B cell (primary cell): ENCODE measurements at regions not wholly inside any gene's neighbourhood (a gene's known extent, or its start where the extent isn't known, plus 50 kb on each side); places are given as distances from the start of the nearest gene placed in this dataset.

ENCODE experiments used
- ATAC-seq: fragments of 200-7000 bp; cut with Tn5 transposase; one replicate; pipeline ENCODE4 v1.10.0; 2021; ENCODE audit warnings: low read depth, mild to moderate bottlenecking, moderate number of reproducible peaks, moderate library complexity
- CTCF ChIA-PET: fragments of 350-600 bp; sonication (Branson Sonifier 250); formaldehyde crosslinking; loops from one replicate; lab custom pipeline; 2021; ENCODE audit warnings: antibody characterized with exemption, inconsistent platforms; lab: Charles Lee
- POLR2A ChIA-PET: fragments of 350-600 bp; sonication (Branson Sonifier 250); formaldehyde crosslinking; loops from one replicate; lab custom pipeline; 2021; ENCODE audit warnings: antibody characterized with exemption; lab: Charles Lee
- DNase-seq: peaks from one replicate; pipeline ENCODE4 v3.0.0; 2013
- H2AFZ ChIP-seq: 2 replicates; pipeline ENCODE4 v1.6.1; 2012; ENCODE audit warnings: mild to moderate bottlenecking, low read depth, low read length; ENCODE audit not compliant: insufficient read depth, poor library complexity, severe bottlenecking
- H3K27ac ChIP-seq, 2 donors: 1 replicate in 1 of 2; 2 replicates in 1 of 2; pipeline ENCODE4 v1.5.1; 2012 to 2013; ENCODE audit warnings: low read length in 2 of 2, mild to moderate bottlenecking in 2 of 2, moderate library complexity in 1 of 2
- H3K27me3 ChIP-seq, 4 experiments: fragments of 200-600 bp in 1 of 4; sonication (generic) in 1 of 4; replicated peaks in 1 of 4; 1 replicate in 2 of 4; 2 replicates in 2 of 4; pipeline versions ENCODE4 v1.6.1 to v1.7.0; 2013 to 2016; ENCODE audit warnings: low read length in 3 of 4, mild to moderate bottlenecking in 2 of 4, mixed read lengths in 1 of 4, moderate library complexity in 1 of 4; ENCODE audit not compliant: insufficient read depth in 4 of 4, control insufficient read depth in 3 of 4; ENCODE audit errors: control extremely low read depth in 1 of 4
- H3K36me3 ChIP-seq, 2 experiments: replicated peaks in 1 of 2; 1 replicate in 1 of 2; 2 replicates in 1 of 2; pipeline versions ENCODE4 v1.6.1 to v1.7.1; 2013; ENCODE audit warnings: low read length in 1 of 2; ENCODE audit not compliant: insufficient read depth in 2 of 2, control insufficient read depth in 1 of 2; ENCODE audit errors: control extremely low read depth in 1 of 2, extremely low read depth in 1 of 2
- H3K4me1 ChIP-seq, 2 donors: fragments of 200-600 bp in 1 of 2; sonication (generic) in 1 of 2; 1 replicate in 1 of 2; 2 replicates in 1 of 2; pipeline versions ENCODE4 v1.5.1 to v1.6.1; 2013 to 2017; ENCODE audit warnings: low read length in 2 of 2; ENCODE audit not compliant: control insufficient read depth in 2 of 2, insufficient read depth in 2 of 2
- H3K4me2 ChIP-seq: replicated peaks from 2 replicates; pipeline ENCODE3; 2012; ENCODE audit warnings: mild to moderate bottlenecking, low read depth, low read length; ENCODE audit not compliant: poor library complexity, severe bottlenecking
- H3K4me3 ChIP-seq, 5 experiments: fragments of 200-600 bp in 1 of 5; sonication (generic) in 1 of 5; 1 replicate in 3 of 5; 2 replicates in 2 of 5; pipeline versions ENCODE4 v1.5.1 to v1.7.0; 2011 to 2016; ENCODE audit warnings: low read length in 4 of 5, mild to moderate bottlenecking in 4 of 5, low read depth in 2 of 5, control low read depth in 1 of 5, moderate library complexity in 1 of 5; ENCODE audit not compliant: insufficient read depth in 1 of 5; ENCODE audit errors: control extremely low read depth in 1 of 5, extremely low read depth in 1 of 5
- H3K79me2 ChIP-seq: fragments of 200-600 bp; sonication (generic); one replicate; pipeline ENCODE4 v1.6.0; 2016; ENCODE audit warnings: low read length; ENCODE audit not compliant: control insufficient read depth, insufficient read depth
- H3K9ac ChIP-seq: fragments of 200-600 bp; sonication (generic); 2 replicates; pipeline ENCODE4 v1.6.1; 2017; ENCODE audit warnings: mild to moderate bottlenecking, low read length, moderate library complexity
- H3K9me3 ChIP-seq, 3 donors: one replicate each; pipeline versions ENCODE4 v1.6.1 to v1.7.1; 2013; ENCODE audit warnings: low read length in 2 of 3; ENCODE audit not compliant: control insufficient read depth in 2 of 3, insufficient read depth in 1 of 3; ENCODE audit errors: control extremely low read depth in 1 of 3
- H4K20me1 ChIP-seq: 2 replicates; pipeline ENCODE4 v1.6.0; 2012; ENCODE audit warnings: mild to moderate bottlenecking, low read length; ENCODE audit not compliant: insufficient read depth, control insufficient read depth, poor library complexity, severe bottlenecking
- H3K27ac Mint-ChIP-seq: one replicate; pipeline ENCODE4 v1.8.0; 2021; ENCODE audit warnings: mixed read lengths
- H3K27me3 Mint-ChIP-seq: one replicate; pipeline ENCODE4 v1.8.0; 2021; ENCODE audit warnings: mixed read lengths
- H3K4me1 Mint-ChIP-seq: one replicate; pipeline ENCODE4 v1.8.0; 2021; ENCODE audit warnings: mixed read lengths
- H3K4me3 Mint-ChIP-seq: one replicate; pipeline ENCODE4 v1.8.0; 2021; ENCODE audit warnings: mixed read lengths
- H3K9me3 Mint-ChIP-seq: one replicate; pipeline ENCODE4 v1.8.0; 2022; ENCODE audit warnings: mixed read lengths; ENCODE audit not compliant: insufficient read depth
- CTCF ChIP-seq: fragments of 200-600 bp; IDR thresholded peaks from one replicate; pipeline ENCODE4 v1.8.0; 2022; ENCODE audit warnings: antibody characterized with exemption, mild to moderate bottlenecking
- EZH2 ChIP-seq: IDR thresholded peaks from 2 replicates; pipeline ENCODE4 v1.6.1; 2012; ENCODE audit warnings: borderline replicate concordance, low read depth, mild to moderate bottlenecking, moderate library complexity, low read length; ENCODE audit not compliant: insufficient read depth, poor library complexity, severe bottlenecking
- WGBS: methylation state at CpG from one replicate; pipeline ENCODE4 v1.1.5; 2013; ENCODE audit warnings: missing lambda C conversion rate; ENCODE audit not compliant: insufficient coverage; 5-methylcytosine and 5-hydroxymethylcytosine counted together
- intact Hi-C: fragments of 100-400 bp; cut with micrococcal nuclease; formaldehyde crosslinking; loops from one replicate; pipeline ENCODE4 v1.10.0; 2022

DNA sequence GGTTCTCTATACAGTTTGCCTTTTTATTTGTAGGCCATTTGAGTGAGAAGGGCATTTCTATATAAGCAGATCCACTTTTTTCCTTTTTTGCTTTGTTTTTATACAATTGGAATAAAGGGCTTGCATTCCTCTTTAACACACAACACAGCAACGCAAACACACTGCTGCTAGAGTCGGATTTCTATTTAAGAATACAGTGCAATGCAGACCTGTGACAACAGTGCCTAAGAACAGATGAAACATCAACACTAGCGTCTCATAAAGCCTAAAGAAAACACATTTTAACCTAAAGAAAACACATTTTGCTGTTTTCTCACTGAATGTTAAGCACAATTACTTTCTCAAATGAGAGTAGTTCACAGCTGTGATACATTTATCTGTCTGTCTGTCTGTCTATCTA lies 1141.1 kb downstream of the CDH11 start:
- ChIA-PET POLR2A (no interaction called here), CTCF (no interaction called here)
- Histone ChIP-seq H3K79me2 (no peaks in the 10 kb centered on the region), H3K9me3 (peaks cover 0 to 2% (median 0%) of the 10 kb centered on the region in 3 donors), H4K20me1 (no peaks in the 10 kb centered on the region), H3K36me3 (no peaks in the 10 kb centered on the region), H2AFZ (no peak overlapping the region), H3K4me1 (no peaks in the 10 kb centered on the region), H3K4me2 (no peak overlapping the region), H3K9ac (no peak overlapping the region), H3K27me3 (no peaks in the 10 kb centered on the region), H3K4me3 (no peak overlapping the region), H3K27ac (no peak overlapping the region)
- intact Hi-C loops = no loop called here
- Mint-ChIP-seq H3K27ac (no peak overlapping the region), H3K9me3 (peaks cover 3% of the 10 kb centered on the region), H3K27me3 (no peaks in the 10 kb centered on the region), H3K4me1 (no peaks in the 10 kb centered on the region), H3K4me3 (no peak overlapping the region)
- TF ChIP-seq EZH2 (no peak), CTCF (no peak)
- no peak for DNase-seq
- 65% methylated on average over 2 of the region's 3 CpGs for WGBS
- no peak for ATAC-seq

- ChIA-PET POLR2A (no interaction called here), CTCF (no interaction called here)
- H3K9ac ChIP-seq = no peak overlapping the region
- ATAC-seq (no peak), DNase-seq (no peak)
- no peak overlapping the region for H3K4me3 Mint-ChIP-seq
- peaks cover 0 to 2% (median 0%) of the 10 kb centered on the region in 3 donors for H3K9me3 ChIP-seq
- no peak overlapping the region for H2AFZ ChIP-seq
- H3K9me3 Mint-ChIP-seq = peaks cover 5% of the 10 kb centered on the region
- no peaks in the 10 kb centered on the region for H4K20me1 ChIP-seq
- intact Hi-C loops = no loop called here
- H3K27ac Mint-ChIP-seq = no peak overlapping the region
- no peaks in the 10 kb centered on the region for H3K4me1 ChIP-seq
- H3K4me1 Mint-ChIP-seq = no peaks in the 10 kb centered on the region
- H3K27ac ChIP-seq = no peak overlapping the region
- H3K27me3 Mint-ChIP-seq = no peaks in the 10 kb centered on the region
- H3K4me2 ChIP-seq = no peak overlapping the region
- no peaks in the 10 kb centered on the region for H3K36me3 ChIP-seq
- H3K79me2 ChIP-seq = no peaks in the 10 kb centered on the region
- H3K27me3 ChIP-seq = no peaks in the 10 kb centered on the region
- H3K4me3 ChIP-seq = no peak overlapping the region
- TF ChIP-seq CTCF = no peak
- no peak for TF ChIP-seq EZH2
These were observed 1143.6 kb downstream of the CDH11 start for GRCh38 chr16:63978240-63978639.
